WTC11 (cell line): ENCODE measurements at regions not wholly inside any gene's neighbourhood (a gene's known extent, or its start where the extent isn't known, plus 50 kb on each side); places are given as distances from the start of the nearest gene placed in this dataset.
A peak's percentile ranks its signal among the peaks of the same experiment; 100 is the strongest.

Source experiments
- ATAC-seq: fragments of 200-7000 bp; cut with Tn5 transposase; 2 replicates; pipeline ENCODE4 v1.10.0; 2021; ENCODE audit warnings: mild to moderate bottlenecking, moderate library complexity
- CTCF ChIA-PET: fragments of 300-600 bp; sonication (Branson Sonifier 250); formaldehyde crosslinking; loops from one replicate; lab custom pipeline; 2021; ENCODE audit warnings: antibody characterized with exemption; lab: Charles Lee
- POLR2A ChIA-PET: fragments of 350-600 bp; sonication (Branson Sonifier 250); formaldehyde crosslinking; loops from one replicate; lab custom pipeline; 2021; ENCODE audit warnings: antibody characterized with exemption; lab: Charles Lee
- DNase-seq: peaks from one replicate; pipeline ENCODE4 v3.0.0; 2021; ENCODE audit warnings: low spot score
- H3K27ac Mint-ChIP-seq: 2 replicates; pipeline ENCODE4 v1.8.0; 2021; ENCODE audit warnings: mixed read lengths
- H3K27me3 Mint-ChIP-seq: 2 replicates; pipeline ENCODE4 v1.8.0; 2021; ENCODE audit warnings: low read depth, mild to moderate bottlenecking, moderate library complexity, mixed read lengths
- H3K36me3 Mint-ChIP-seq: 2 replicates; pipeline ENCODE4 v1.8.0; 2021; ENCODE audit warnings: mixed read lengths
- H3K4me1 Mint-ChIP-seq: 2 replicates; pipeline ENCODE4 v1.8.0; 2022; ENCODE audit warnings: mixed read lengths
- H3K4me3 Mint-ChIP-seq: 2 replicates; pipeline ENCODE4 v1.8.0; 2021; ENCODE audit warnings: mild to moderate bottlenecking, moderate library complexity, mixed read lengths
- H3K9me3 Mint-ChIP-seq: 2 replicates; pipeline ENCODE4 v1.8.0; 2021; ENCODE audit warnings: mixed read lengths
- ATF3 ChIP-seq: sonication (generic); formaldehyde crosslinking; conservative IDR thresholded peaks from 2 replicates; pipeline ENCODE4 v1.8.1; 2022; ENCODE audit warnings: mild to moderate bottlenecking, missing genetic modification reagents
- CDX4 ChIP-seq: fragments of 250-450 bp; sonication (Bioruptor Pico); IDR thresholded peaks from 2 replicates; pipeline ENCODE4 v1.9.0; 2021; ENCODE audit warnings: moderate library complexity, mild to moderate bottlenecking, inconsistent platforms, borderline replicate concordance
- CTCF ChIP-seq: fragments of 200-600 bp; IDR thresholded peaks from 2 replicates; pipeline ENCODE4 v1.8.0; 2022; ENCODE audit warnings: antibody characterized with exemption
- E2F4 ChIP-seq: sonication (generic); formaldehyde crosslinking; IDR thresholded peaks from 2 replicates; pipeline ENCODE4 v1.8.1; 2022; ENCODE audit warnings: low read depth, mild to moderate bottlenecking, moderate library complexity, missing genetic modification reagents, borderline replicate concordance
- JAZF1 ChIP-seq: fragments of 250-450 bp; sonication (Bioruptor Pico); IDR thresholded peaks from 2 replicates; pipeline ENCODE4 v1.9.0; 2021; ENCODE audit warnings: moderate library complexity, mild to moderate bottlenecking, inconsistent platforms
- KAT7 ChIP-seq: sonication (generic); formaldehyde crosslinking; IDR thresholded peaks from 2 replicates; pipeline ENCODE4 v1.8.1; 2023; ENCODE audit warnings: missing genetic modification reagents, mild to moderate bottlenecking, borderline replicate concordance
- SMAD3 ChIP-seq: sonication (generic); formaldehyde crosslinking; IDR thresholded peaks from 2 replicates; pipeline ENCODE4 v1.8.0; 2022; ENCODE audit warnings: missing genetic modification reagents, mild to moderate bottlenecking, borderline replicate concordance
- STAT6 ChIP-seq: sonication (generic); formaldehyde crosslinking; conservative IDR thresholded peaks from 2 replicates; pipeline ENCODE4 v1.8.1; 2023; ENCODE audit warnings: mild to moderate bottlenecking, low read depth, missing genetic modification reagents, moderate library complexity
- TEAD1 ChIP-seq: sonication (generic); formaldehyde crosslinking; IDR thresholded peaks from 2 replicates; pipeline ENCODE4 v1.8.0; 2022; ENCODE audit warnings: mild to moderate bottlenecking, missing genetic modification reagents
- TEAD4 ChIP-seq: sonication (generic); formaldehyde crosslinking; IDR thresholded peaks from 2 replicates; pipeline ENCODE4 v1.8.0; 2022; ENCODE audit warnings: mild to moderate bottlenecking, missing genetic modification reagents
- TP53 ChIP-seq: sonication (generic); formaldehyde crosslinking; IDR thresholded peaks from 2 replicates; pipeline ENCODE4 v1.8.1; 2023; ENCODE audit warnings: mild to moderate bottlenecking, missing genetic modification reagents
- ZNF219 ChIP-seq: sonication (generic); formaldehyde crosslinking; IDR thresholded peaks from 2 replicates; pipeline ENCODE4 v1.8.0; 2023; ENCODE audit warnings: missing genetic modification reagents, mild to moderate bottlenecking, borderline replicate concordance
- ZNF232 ChIP-seq: sonication (generic); formaldehyde crosslinking; IDR thresholded peaks from 2 replicates; pipeline ENCODE4 v1.8.0; 2022; ENCODE audit warnings: mild to moderate bottlenecking, missing genetic modification reagents
- ZNF281 ChIP-seq: sonication (generic); formaldehyde crosslinking; IDR thresholded peaks from 2 replicates; pipeline ENCODE4 v1.8.0; 2023; ENCODE audit warnings: mild to moderate bottlenecking, missing genetic modification reagents
- ZNF671 ChIP-seq: fragments of 250-450 bp; sonication (Bioruptor Pico); IDR thresholded peaks from 2 replicates; pipeline ENCODE4 v1.8.0; 2021; ENCODE audit warnings: mild to moderate bottlenecking

GRCh38 chr7:93819699-93820098 lies 70.9 kb downstream of the TFPI2 start:
- CTCF ChIA-PET: no interaction called here
- no peaks in the 10 kb centered on the region for H3K27me3 Mint-ChIP-seq
- POLR2A ChIA-PET: no interaction called here
- no peak overlapping the region for H3K4me3 Mint-ChIP-seq
- peaks cover 18% of the 10 kb centered on the region for H3K4me1 Mint-ChIP-seq
- DNase-seq (no peak), ATAC-seq (no peak)
- H3K36me3 Mint-ChIP-seq: no peaks in the 10 kb centered on the region
- TF ChIP-seq E2F4 (CRISPR knock-in tag): no peak
- TF ChIP-seq ZNF219 (CRISPR knock-in tag): no peak
- H3K27ac Mint-ChIP-seq: no peak overlapping the region
- no peaks in the 10 kb centered on the region for H3K9me3 Mint-ChIP-seq

GRCh38 chr7:93817526-93817925 lies 73.0 kb downstream of the TFPI2 start:
- ChIA-PET POLR2A (no interaction called here), CTCF (no interaction called here)
- ATAC-seq (no peak), DNase-seq (no peak)
- no peaks in the 10 kb centered on the region for H3K9me3 Mint-ChIP-seq
- H3K27me3 Mint-ChIP-seq: no peaks in the 10 kb centered on the region
- H3K4me1 Mint-ChIP-seq: peaks cover 19% of the 10 kb centered on the region
- no peak overlapping the region for H3K4me3 Mint-ChIP-seq
- no peaks in the 10 kb centered on the region for H3K36me3 Mint-ChIP-seq
- TF ChIP-seq ZNF671 (CRISPR knock-in tag) (no peak), JAZF1 (CRISPR knock-in tag) (no peak), STAT6 (CRISPR knock-in tag) (no peak), CDX4 (CRISPR knock-in tag) (no peak)
- H3K27ac Mint-ChIP-seq: no peak overlapping the region

- no peaks in the 10 kb centered on the region for H3K27me3 Mint-ChIP-seq
- H3K4me3 Mint-ChIP-seq: no peak overlapping the region
- ChIA-PET CTCF (no interaction called here), POLR2A (no interaction called here)
- H3K4me1 Mint-ChIP-seq: peaks cover 19% of the 10 kb centered on the region
- no peak overlapping the region for H3K27ac Mint-ChIP-seq
- H3K36me3 Mint-ChIP-seq: no peaks in the 10 kb centered on the region
- DNase-seq (no peak), ATAC-seq (peak; percentile 92)
- TF ChIP-seq CTCF (no peak), SMAD3 (no peak), ATF3 (CRISPR knock-in tag) (no peak), ZNF232 (CRISPR knock-in tag) (no peak), ZNF281 (no peak), TEAD4 (CRISPR knock-in tag) (no peak), TP53 (CRISPR knock-in tag) (no peak), TEAD1 (CRISPR knock-in tag) (no peak), KAT7 (no peak)
- H3K9me3 Mint-ChIP-seq: no peaks in the 10 kb centered on the region
These were observed 73.5 kb downstream of the TFPI2 start for GRCh38 chr7:93817004-93817403.
